SU-DHL-6 (cell line): ENCODE measurements at regions not wholly inside any gene's neighbourhood (a gene's known extent, or its start where the extent isn't known, plus 50 kb on each side); places are given as distances from the start of the nearest gene placed in this dataset.

ENCODE experiments used
- CTCF ChIP-seq: fragments of 200-600 bp; sonication (generic); IDR thresholded peaks from one replicate; pipeline ENCODE4 v1.5.1; 2017; ENCODE audit warnings: antibody characterized with exemption, mild to moderate bottlenecking, low read length, moderate library complexity; ENCODE audit not compliant: insufficient read depth, poor library complexity, severe bottlenecking
- EZH2phosphoT487 ChIP-seq: fragments of 200-600 bp; sonication (generic), shearing (Covaris generic); conservative IDR thresholded peaks from 2 replicates; pipeline ENCODE4 v1.6.1; 2018; ENCODE audit warnings: mild to moderate bottlenecking, antibody characterized with exemption, low read length, moderate library complexity, mixed read lengths

- TF ChIP-seq EZH2phosphoT487 (no peak), CTCF (no peak)
Observed at GRCh38 chr7:23918856-23919255, 208.8 kb downstream of the STK31 start.
